ENCODE measurements at regions not wholly inside any gene's neighbourhood (a gene's known extent, or its start where the extent isn't known, plus 50 kb on each side); places are given as distances from the start of the nearest gene placed in this dataset.
"Not testable (repeated sequence)": the region's sequence is repeated elsewhere in the genome, so short reads cannot be mapped to it uniquely, and the experiment has no call there.

DNA sequence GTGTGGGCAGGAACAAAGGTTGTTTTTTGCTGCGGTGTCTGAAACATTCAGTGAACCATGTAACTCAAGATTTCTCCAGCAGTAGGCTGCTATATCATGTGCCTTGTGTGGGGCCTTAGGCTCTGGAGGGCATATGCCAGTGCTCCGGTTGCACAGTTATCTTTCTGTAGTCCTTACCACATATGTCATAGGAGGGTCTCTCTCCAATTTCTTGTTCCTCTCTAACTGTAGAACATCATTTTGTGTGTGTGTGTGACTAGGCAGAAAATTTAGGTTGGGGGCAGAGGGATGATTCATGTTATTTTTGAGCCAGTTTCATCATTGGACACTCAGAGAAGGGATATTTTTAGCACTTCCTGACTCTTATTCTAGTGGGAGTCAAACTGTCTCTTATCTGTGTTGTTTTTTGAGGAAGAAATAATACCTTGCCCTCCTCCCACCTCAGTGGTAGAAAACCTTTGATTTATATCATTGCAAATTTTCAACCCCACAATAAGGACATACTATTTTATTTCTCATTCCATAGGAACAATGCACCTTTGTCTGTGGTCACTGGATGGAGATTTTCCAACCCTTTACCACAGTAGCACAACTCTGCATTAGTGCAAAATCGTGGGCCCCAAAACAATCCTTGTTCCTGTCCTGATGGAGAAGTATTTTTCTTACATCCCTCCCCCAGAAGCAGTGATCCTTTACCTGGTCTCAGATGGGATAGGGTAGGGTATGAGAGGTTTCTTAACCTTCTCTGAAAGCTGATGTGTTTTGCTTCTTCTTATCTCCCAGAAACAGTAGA is 113.9 kb downstream of the CCDC74A start:
- DNase-seq, result no peak

- DNase-seq, result not testable (repeated sequence)
Measured at GRCh38 chr2:131643180-131643579, 115.5 kb downstream of the CCDC74A start.

DNA sequence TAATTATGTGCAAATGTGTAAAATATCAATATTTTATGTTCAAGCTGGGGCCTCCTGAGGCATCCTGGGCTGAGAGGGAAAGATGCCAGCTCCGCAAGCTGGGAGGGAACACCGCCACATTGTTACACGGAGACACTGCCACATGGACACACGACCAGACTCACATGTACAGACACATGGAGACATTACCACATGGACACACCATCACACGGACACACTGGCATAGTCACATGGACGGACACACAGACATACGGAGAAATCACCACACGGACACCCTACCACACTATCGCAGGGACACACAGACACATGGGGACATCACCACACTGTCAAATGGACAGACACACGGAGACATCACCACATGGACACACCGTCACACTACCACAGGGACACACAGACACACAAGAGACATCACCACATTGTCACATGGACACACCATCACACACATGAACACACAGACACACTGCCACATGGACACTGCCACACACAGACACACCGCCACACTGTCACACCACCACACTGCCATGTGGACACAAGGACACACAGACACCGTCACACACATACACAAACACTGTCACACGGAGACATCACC is 117.6 kb downstream of the CCDC74A start:
- no peak for DNase-seq

DNA sequence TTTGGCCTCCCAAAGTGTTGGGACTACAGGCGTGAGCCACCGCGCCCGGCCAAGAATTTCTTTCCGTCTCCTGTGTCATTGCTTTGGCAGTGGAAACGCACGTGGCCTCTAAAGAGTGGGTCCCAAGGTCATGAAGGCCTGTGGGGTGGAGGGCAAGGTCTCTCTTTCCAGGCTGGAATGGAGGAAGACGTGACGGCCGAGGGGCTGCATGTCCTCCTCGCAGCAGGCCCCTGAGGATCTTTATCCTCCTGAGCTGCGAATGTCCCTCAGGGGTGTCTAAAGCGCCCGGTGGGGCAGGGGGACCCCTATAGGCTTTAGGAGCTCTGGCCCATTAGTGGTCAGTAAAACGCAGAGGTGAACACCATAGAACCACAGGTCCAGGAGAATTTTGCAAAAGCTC is 118.5 kb downstream of the CCDC74A start:
- DNase-seq, result not testable (repeated sequence)

GRCh38 chr2:131646669-131647297 is 119.1 kb downstream of the CCDC74A start:
- DNase-seq, result no peak

DNA sequence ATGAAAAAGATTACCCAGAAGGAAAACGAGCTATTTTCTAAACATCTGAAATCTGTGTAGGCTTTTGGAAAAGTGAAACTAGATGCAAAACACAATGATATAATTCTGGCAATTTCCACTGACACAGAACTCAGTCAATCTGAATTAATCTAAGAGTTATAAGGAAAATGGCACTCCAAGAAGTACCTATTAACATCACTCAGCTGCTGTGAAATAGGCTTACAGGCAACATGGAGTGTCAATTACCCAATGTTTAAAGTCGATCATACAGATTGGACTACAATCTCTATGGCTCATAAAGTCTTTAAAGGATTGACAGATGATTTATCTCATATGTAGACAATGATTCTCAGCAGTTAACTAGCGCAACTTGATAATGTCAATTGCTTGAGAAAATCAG is 120.9 kb downstream of the CCDC74A start:
- not testable (repeated sequence) for DNase-seq

DNA sequence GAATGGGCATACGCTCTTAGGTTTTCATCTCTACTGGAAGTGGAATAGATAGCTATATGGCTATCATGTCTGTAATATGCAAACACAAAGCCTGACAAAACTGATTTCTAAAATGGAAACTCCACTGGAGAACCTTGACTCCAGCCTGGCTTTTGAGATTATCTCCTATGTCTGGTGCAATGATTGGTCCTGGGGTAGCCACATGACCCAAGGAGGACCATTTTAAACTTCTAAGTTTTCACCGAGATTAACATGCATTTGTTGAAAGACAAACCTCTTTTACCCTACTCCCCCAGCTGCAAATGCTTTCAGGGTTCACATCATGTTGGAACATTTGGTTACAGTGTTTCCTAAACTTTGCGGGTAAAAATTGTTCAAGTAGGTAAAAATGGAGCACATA is 124.6 kb downstream of the CCDC74A start:
- not testable (repeated sequence) for DNase-seq

- DNase-seq, result not testable (repeated sequence)
Measured at GRCh38 chr2:131654107-131654506, 126.4 kb downstream of the CCDC74A start.

GRCh38 chr2:131656816-131657633 is 129.3 kb downstream of the CCDC74A start:
- DNase-seq, result no peak

DNA sequence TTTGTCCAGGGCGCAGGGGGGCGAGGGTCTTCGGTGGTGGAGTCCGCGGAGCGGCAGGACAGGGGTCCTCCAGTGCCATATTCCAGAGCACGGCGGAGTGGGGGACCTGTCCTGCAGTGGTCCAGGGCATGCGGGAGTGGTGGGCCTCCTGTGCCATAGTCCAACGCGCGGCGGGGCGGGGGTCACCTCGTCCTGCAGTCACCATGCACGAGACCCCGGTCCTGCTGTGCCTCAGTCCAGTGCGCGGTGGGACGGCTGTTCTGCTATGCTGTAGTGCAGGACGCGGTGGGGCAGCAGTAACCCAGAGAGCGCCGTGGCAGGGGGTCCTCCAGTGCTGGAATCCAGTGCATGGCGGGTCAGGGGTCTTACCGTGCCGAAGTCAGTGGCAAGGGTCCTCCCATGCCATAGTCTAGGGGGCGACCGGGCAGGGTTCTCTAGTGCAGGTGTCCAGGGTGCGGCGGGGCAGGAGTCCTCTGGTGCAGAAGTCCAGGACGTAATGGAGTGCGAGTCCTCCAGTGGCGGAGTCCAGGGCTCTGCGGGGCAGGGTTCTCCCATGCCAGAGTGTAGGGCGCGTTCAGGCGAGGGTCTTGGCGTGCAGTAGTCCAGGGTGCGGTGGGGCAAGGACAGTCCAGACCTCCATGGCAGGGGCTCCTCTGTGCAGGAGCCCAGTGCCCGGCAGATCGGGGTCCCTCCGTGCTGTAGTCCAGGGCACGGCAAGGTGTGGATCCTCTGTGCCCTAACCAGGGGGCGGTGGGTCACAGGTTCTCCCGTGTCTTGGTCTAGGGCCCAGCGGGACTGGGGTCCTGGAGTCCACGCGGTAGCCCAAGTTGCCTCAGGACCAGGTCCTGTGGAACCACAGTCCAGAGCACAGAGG is 130.4 kb downstream of the CCDC74A start:
- no peak for DNase-seq

- DNase-seq, result no peak
Measured at GRCh38 chr2:131658769-131659131, 131.1 kb downstream of the CCDC74A start.

DNA sequence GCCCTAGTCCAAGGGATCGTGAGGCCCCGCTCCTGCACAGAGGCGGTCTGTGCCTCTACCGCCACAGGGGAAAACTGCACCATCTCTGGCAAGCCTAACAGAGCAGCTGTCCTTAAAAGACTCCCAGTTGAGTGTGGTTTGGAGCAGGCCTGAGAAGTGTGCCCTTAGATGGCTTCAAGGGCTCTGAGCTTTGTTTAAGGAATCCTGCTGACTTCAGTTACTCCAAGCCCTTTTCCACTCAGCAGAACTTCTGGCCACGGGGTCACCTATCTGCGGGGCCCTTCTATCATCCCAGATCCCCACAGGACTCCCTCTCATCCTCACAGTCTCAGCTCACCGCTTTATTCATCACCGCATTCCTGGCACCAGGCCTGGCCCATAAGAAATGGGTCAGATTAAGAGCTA is 131.5 kb downstream of the CCDC74A start:
- DNase-seq, result no peak

GRCh38 chr2:131661101-131661782 is 133.6 kb downstream of the CCDC74A start:
- DNase-seq, result not testable (repeated sequence)

GRCh38 chr2:131661884-131662535 is 134.3 kb downstream of the CCDC74A start:
- DNase-seq, result not testable (repeated sequence)

DNA sequence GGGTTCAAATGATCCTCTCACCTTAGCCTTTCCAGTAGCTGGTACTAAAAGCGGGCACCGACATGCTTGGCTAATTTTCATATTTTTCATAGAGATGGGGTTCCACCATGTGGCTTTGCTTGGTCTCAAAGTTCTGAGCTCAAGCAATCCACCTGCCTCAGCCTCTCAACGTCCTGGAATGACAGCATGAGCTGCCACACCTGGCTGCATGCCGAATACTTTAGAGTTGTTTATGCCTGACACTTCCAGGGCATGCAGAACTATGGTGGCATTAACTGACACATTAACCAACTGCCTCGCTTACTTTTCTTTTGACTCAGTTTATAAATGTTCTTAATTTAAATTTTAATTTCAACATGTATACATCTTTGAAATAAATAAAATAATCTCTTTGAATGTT is 135.8 kb downstream of the CCDC74A start:
- not testable (repeated sequence) for DNase-seq

- DNase-seq, result not testable (repeated sequence)
Measured at GRCh38 chr2:131665716-131666115, 138.0 kb downstream of the CCDC74A start.

DNA sequence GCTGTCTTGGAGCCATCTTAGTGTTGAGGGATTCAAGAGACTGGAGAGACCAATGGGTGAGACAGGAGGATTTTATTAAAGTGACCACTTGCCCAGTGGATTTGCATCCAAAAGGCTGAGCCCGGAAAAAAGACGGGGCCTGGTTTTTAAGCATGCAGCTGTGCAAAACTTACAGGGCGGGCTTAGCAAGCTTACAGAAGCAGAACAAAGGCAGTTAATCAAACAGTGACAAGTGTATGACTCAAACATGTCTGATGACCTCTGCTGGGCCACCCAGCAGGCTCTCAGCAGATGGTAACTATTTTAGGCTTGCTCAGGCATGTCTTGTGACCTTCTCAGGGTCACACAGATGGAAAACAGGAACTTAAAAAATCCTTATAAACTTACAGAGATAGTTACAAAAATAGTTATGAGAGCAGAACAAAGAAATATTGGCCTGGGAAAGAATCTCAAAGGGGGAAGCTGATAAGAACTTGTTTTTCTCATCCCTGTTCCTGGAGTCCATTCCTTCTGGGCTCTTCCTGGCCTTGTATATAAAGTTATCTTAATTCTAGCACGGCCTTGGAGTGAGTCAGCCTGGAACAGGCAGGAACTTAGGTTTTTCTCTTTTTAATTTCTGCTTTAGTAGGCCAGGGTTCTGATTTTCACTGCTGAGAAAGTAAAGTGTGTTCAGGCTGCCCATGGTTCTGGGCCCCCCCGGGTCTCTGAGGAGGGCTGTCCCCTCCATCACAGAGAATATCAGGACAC is 141.3 kb downstream of the CCDC74A start:
- DNase-seq, result not testable (repeated sequence)

DNA sequence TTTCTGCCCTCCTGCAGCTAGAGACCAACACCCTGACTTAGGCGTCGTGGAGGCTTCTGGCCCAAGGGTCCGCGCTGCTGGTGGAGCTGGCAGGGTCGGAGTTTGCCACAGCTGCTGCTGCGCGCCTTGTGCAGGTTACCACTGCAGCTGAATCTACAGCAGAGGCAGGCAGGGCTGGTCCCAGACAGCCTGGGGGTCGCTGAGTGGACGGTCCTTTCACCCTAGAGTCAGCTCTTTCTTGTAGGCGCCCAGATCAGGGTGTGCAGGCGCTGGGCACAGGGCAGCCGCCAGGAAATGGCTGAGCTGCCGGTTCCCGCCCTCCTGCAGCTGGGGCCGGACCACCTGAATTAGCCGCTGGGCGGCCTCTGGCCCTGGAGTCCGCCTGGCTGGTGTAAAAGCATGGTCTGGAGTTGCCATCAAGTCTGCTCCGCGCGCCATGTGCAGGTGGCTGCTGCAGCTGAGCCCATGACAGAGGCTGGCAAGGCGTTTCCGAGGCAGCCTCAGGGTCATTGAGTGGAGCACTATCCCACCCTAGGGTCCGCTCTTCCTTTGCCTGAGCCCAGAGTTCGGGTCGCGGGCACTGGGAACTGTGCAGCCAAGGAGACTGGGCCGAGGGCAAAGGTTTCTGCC is 144.3 kb downstream of the CCDC74A start:
- not testable (repeated sequence) for DNase-seq
